Mammary epithelial cell (primary cell): ENCODE measurements at regions not wholly inside any gene's neighbourhood (a gene's known extent, or its start where the extent isn't known, plus 50 kb on each side); places are given as distances from the start of the nearest gene placed in this dataset.

Source experiments
- EZH2 ChIP-seq: IDR thresholded peaks from 2 replicates; pipeline ENCODE4 v1.6.1; 2012; ENCODE audit warnings: low read length, inconsistent platforms, borderline replicate concordance
- TF ChIP-seq, protein P1 (sequence below), 2 donors: IDR thresholded peaks in 1 of 2; conservative IDR thresholded peaks in 1 of 2; 2 replicates each; pipeline ENCODE4 v1.5.1; 2011 to 2012; ENCODE audit warnings: inconsistent platforms in 2 of 2, low read length in 2 of 2, mild to moderate bottlenecking in 2 of 2, control low read depth in 1 of 2, low read depth in 1 of 2; ENCODE audit not compliant: insufficient read depth in 1 of 2; ENCODE audit errors: extremely low read depth in 1 of 2

- no peak for TF ChIP-seq EZH2
- TF ChIP-seq, protein P1, sequence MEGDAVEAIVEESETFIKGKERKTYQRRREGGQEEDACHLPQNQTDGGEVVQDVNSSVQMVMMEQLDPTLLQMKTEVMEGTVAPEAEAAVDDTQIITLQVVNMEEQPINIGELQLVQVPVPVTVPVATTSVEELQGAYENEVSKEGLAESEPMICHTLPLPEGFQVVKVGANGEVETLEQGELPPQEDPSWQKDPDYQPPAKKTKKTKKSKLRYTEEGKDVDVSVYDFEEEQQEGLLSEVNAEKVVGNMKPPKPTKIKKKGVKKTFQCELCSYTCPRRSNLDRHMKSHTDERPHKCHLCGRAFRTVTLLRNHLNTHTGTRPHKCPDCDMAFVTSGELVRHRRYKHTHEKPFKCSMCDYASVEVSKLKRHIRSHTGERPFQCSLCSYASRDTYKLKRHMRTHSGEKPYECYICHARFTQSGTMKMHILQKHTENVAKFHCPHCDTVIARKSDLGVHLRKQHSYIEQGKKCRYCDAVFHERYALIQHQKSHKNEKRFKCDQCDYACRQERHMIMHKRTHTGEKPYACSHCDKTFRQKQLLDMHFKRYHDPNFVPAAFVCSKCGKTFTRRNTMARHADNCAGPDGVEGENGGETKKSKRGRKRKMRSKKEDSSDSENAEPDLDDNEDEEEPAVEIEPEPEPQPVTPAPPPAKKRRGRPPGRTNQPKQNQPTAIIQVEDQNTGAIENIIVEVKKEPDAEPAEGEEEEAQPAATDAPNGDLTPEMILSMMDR (conservative IDR thresholded peaks at IDR 0.05 in 1 of 2, IDR thresholded peaks at IDR 0.05 in 1 of 2; ENCODE audit: extremely low read depth in 1 of 2, insufficient read depth in 1 of 2, low read depth in 1 of 2, low read length in 2 of 2) = peak in 1 of 2 donors; percentile 13
Observed at GRCh38 chr7:17474724-17475344, 176.4 kb downstream of the AHR start.
